H1 (cell line): ENCODE measurements at regions not wholly inside any gene's neighbourhood (a gene's known extent, or its start where the extent isn't known, plus 50 kb on each side); places are given as distances from the start of the nearest gene placed in this dataset.
A peak's percentile ranks its signal among the peaks of the same experiment; 100 is the strongest.

ENCODE experiments used
- CTCF ChIA-PET: fragments of 300-600 bp; sonication (Branson Sonifier 250); formaldehyde crosslinking; loops from one replicate; lab custom pipeline; 2021; ENCODE audit not compliant: partially characterized antibody; lab: Charles Lee
- POLR2A ChIA-PET: fragments of 300-600 bp; sonication (Branson Sonifier 250); formaldehyde crosslinking; loops from one replicate; lab custom pipeline; 2021; ENCODE audit warnings: inconsistent platforms; ENCODE audit not compliant: partially characterized antibody; lab: Charles Lee
- DNase-seq, 2 experiments: peaks; one replicate each; pipeline versions ENCODE4 v3.0.0 to v3.0.0-alpha.2; 2010 to 2022; ENCODE audit warnings: low spot score in 2 of 2, low read depth in 1 of 2, mixed read lengths in 1 of 2
- FAIRE-seq: peaks from 2 replicates; lab custom pipeline; 2011; peaks lifted over from hg19 to GRCh38; lab: Jason Lieb, UNC
- H2AFZ ChIP-seq: 2 replicates; pipeline ENCODE4 v1.8.1; 2012; ENCODE audit warnings: low read length, inconsistent platforms
- H2AK5ac ChIP-seq: 2 replicates; pipeline ENCODE4 v1.6.1; 2013; ENCODE audit warnings: low read depth, low read length
- H2BK120ac ChIP-seq: replicated peaks from 2 replicates; pipeline ENCODE3; 2013; ENCODE audit warnings: low read depth, low read length, inconsistent platforms
- H2BK12ac ChIP-seq: 2 replicates; pipeline ENCODE4 v1.6.1; 2013; ENCODE audit warnings: low read depth, low read length
- H2BK15ac ChIP-seq: 2 replicates; pipeline ENCODE4 v1.6.1; 2013; ENCODE audit warnings: low read length
- H2BK20ac ChIP-seq: 2 replicates; pipeline ENCODE4 v1.6.1; 2013; ENCODE audit warnings: low read length
- H2BK5ac ChIP-seq: 2 replicates; pipeline ENCODE4 v1.6.1; 2013; ENCODE audit warnings: low read depth, low read length
- H3K14ac ChIP-seq: 2 replicates; pipeline ENCODE4 v1.6.1; 2013; ENCODE audit warnings: inconsistent platforms; ENCODE audit not compliant: insufficient read length
- H3K18ac ChIP-seq: 2 replicates; pipeline ENCODE4 v1.6.1; 2013; ENCODE audit warnings: low read length; ENCODE audit errors: extremely low read depth
- H3K23ac ChIP-seq: 2 replicates; pipeline ENCODE4 v1.6.1; 2013; ENCODE audit warnings: inconsistent platforms; ENCODE audit not compliant: insufficient read length
- H3K23me2 ChIP-seq: 2 replicates; pipeline ENCODE4 v1.6.1; 2013; ENCODE audit warnings: low read depth, low read length
- H3K27ac ChIP-seq: 2 replicates; pipeline ENCODE4 v1.6.1; 2011; ENCODE audit warnings: low read depth, low read length, inconsistent platforms
- H3K27me3 ChIP-seq, 4 experiments: replicated peaks in 1 of 4; 1 replicate in 1 of 4; 2 replicates in 3 of 4; pipeline versions ENCODE4 v1.6.1 to v1.8.1; 2011 to 2013; ENCODE audit warnings: low read length in 3 of 4, mild to moderate bottlenecking in 3 of 4, inconsistent platforms in 2 of 4, mixed read lengths in 2 of 4, moderate library complexity in 1 of 4; ENCODE audit not compliant: control insufficient read depth in 3 of 4, insufficient read depth in 3 of 4; ENCODE audit errors: extremely low read depth in 1 of 4
- H3K36me3 ChIP-seq, 4 experiments: 2 replicates each; pipeline versions ENCODE4 v1.6.1 to v1.8.1; 2011 to 2013; ENCODE audit warnings: mild to moderate bottlenecking in 4 of 4, low read length in 3 of 4, moderate library complexity in 2 of 4, control low read depth in 1 of 4, inconsistent platforms in 1 of 4; ENCODE audit not compliant: insufficient read depth in 4 of 4, control insufficient read depth in 2 of 4
- H3K4ac ChIP-seq: replicated peaks from 2 replicates; pipeline ENCODE3; 2013; ENCODE audit warnings: low read length, low read depth, mixed read lengths, inconsistent platforms; ENCODE audit not compliant: insufficient read length
- H3K4me1 ChIP-seq, 4 experiments: replicated peaks in 1 of 4; 1 replicate in 1 of 4; 2 replicates in 3 of 4; pipeline versions ENCODE4 v1.6.1 to v1.8.1; 2011 to 2013; ENCODE audit warnings: low read length in 3 of 4, inconsistent platforms in 2 of 4, mixed read lengths in 1 of 4; ENCODE audit not compliant: insufficient read depth in 4 of 4, control insufficient read depth in 3 of 4
- H3K4me2 ChIP-seq, 2 experiments: 2 replicates each; pipeline versions ENCODE4 v1.6.1 to v1.8.1; 2011 to 2013; ENCODE audit warnings: low read depth in 2 of 2, low read length in 2 of 2, control low read depth in 1 of 2, inconsistent platforms in 1 of 2, mild to moderate bottlenecking in 1 of 2; ENCODE audit not compliant: insufficient read depth in 1 of 2
- H3K4me3 ChIP-seq, 4 experiments: fragments of 200-600, 300-600 bp in 1 of 4; sonication (generic), shearing (Covaris generic), sonication (Bioruptor Twin) in 1 of 4; 2 replicates each; pipeline versions ENCODE4 v1.5.1 to v1.8.1; 2011 to 2016; ENCODE audit warnings: low read length in 4 of 4, low read depth in 3 of 4, control low read depth in 2 of 4, inconsistent platforms in 2 of 4, mild to moderate bottlenecking in 2 of 4, mixed read lengths in 1 of 4, moderate library complexity in 1 of 4; ENCODE audit not compliant: insufficient read depth in 2 of 4; ENCODE audit errors: extremely low read depth in 1 of 4
- H3K56ac ChIP-seq: replicated peaks from 2 replicates; pipeline ENCODE3; 2013; ENCODE audit warnings: low read depth, mild to moderate bottlenecking, mixed read lengths, low read length, inconsistent platforms; ENCODE audit not compliant: insufficient read length
- H3K79me1 ChIP-seq: 2 replicates; pipeline ENCODE4 v1.6.1; 2013; ENCODE audit warnings: low read depth, low read length, control low read depth
- H3K79me2 ChIP-seq, 2 experiments: 2 replicates each; pipeline versions ENCODE4 v1.6.1 to v1.8.1; 2012 to 2013; ENCODE audit warnings: low read length in 2 of 2, mild to moderate bottlenecking in 2 of 2, inconsistent platforms in 1 of 2; ENCODE audit not compliant: insufficient read depth in 2 of 2, control insufficient read depth in 1 of 2
- H3K9ac ChIP-seq, 4 experiments: replicated peaks in 1 of 4; 1 replicate in 1 of 4; 2 replicates in 3 of 4; pipeline versions ENCODE4 v1.6.1 to v1.8.1; 2011 to 2013; ENCODE audit warnings: low read depth in 3 of 4, low read length in 3 of 4, control low read depth in 2 of 4, mild to moderate bottlenecking in 2 of 4, moderate library complexity in 2 of 4, inconsistent platforms in 1 of 4; ENCODE audit errors: extremely low read depth in 1 of 4
- H3K9me3 ChIP-seq, 2 experiments: 2 replicates each; pipeline versions ENCODE4 v1.6.1 to v1.8.1; 2012 to 2013; ENCODE audit warnings: mild to moderate bottlenecking in 2 of 2, moderate library complexity in 2 of 2, control low read depth in 1 of 2, inconsistent platforms in 1 of 2, low read depth in 1 of 2, low read length in 1 of 2, mixed read lengths in 1 of 2; ENCODE audit not compliant: insufficient read depth in 2 of 2
- H4K20me1 ChIP-seq, 2 experiments: replicated peaks in 1 of 2; 2 replicates each; pipeline versions ENCODE3 to v1.8.1; 2011 to 2013; ENCODE audit warnings: inconsistent platforms in 2 of 2, low read length in 2 of 2, mild to moderate bottlenecking in 1 of 2; ENCODE audit not compliant: insufficient read depth in 2 of 2, control insufficient read depth in 1 of 2
- H4K5ac ChIP-seq: 2 replicates; pipeline ENCODE4 v1.6.1; 2013; ENCODE audit warnings: low read length, low read depth, mixed read lengths, inconsistent platforms; ENCODE audit not compliant: insufficient read length
- H4K8ac ChIP-seq: 2 replicates; pipeline ENCODE4 v1.8.0; 2013; ENCODE audit warnings: mild to moderate bottlenecking, moderate library complexity, low read length, inconsistent platforms; ENCODE audit not compliant: insufficient read depth; ENCODE audit errors: extremely low read depth
- H4K91ac ChIP-seq: replicated peaks from 2 replicates; pipeline ENCODE3; 2013; ENCODE audit warnings: low read length, mixed read lengths, inconsistent platforms; ENCODE audit not compliant: insufficient read length
- CTBP2 ChIP-seq: IDR thresholded peaks from 2 replicates; pipeline ENCODE4 v1.7.0; 2011; ENCODE audit warnings: borderline replicate concordance, mild to moderate bottlenecking, moderate library complexity, mixed read lengths, low read length; ENCODE audit not compliant: insufficient read depth, insufficient read length
- HDAC6 ChIP-seq: IDR thresholded peaks from one replicate; pipeline ENCODE4 v1.7.1; 2012; ENCODE audit warnings: low read depth, mild to moderate bottlenecking, inconsistent platforms, low read length, moderate library complexity
- RAD21 ChIP-seq, 2 experiments: IDR thresholded peaks in 1 of 2; conservative IDR thresholded peaks in 1 of 2; 2 replicates each; pipeline ENCODE4 v1.6.1; 2011; ENCODE audit warnings: low read depth in 2 of 2, low read length in 2 of 2, improper control_type of control experiment in 1 of 2, inconsistent platforms in 1 of 2, mild to moderate bottlenecking in 1 of 2, moderate library complexity in 1 of 2
- SP2 ChIP-seq: IDR thresholded peaks from 2 replicates; pipeline ENCODE4 v1.6.1; 2012; ENCODE audit warnings: mild to moderate bottlenecking, low read length, inconsistent platforms
- ZNF274 ChIP-seq: IDR thresholded peaks from 2 replicates; pipeline ENCODE4 v1.7.0; 2012; ENCODE audit warnings: low read length, borderline replicate concordance; ENCODE audit errors: extremely low read depth
- WGBS, 2 experiments: shearing (Covaris generic) in 1 of 2; methylation state at CpG; one replicate each; pipeline versions ENCODE4 v1.1.6 to v1.1.7; 2013 to 2015; ENCODE audit warnings: low lambda C conversion rate in 2 of 2, mixed read lengths in 2 of 2, inconsistent platforms in 1 of 2, low coverage in 1 of 2, missing lambda C conversion rate in 1 of 2; ENCODE audit not compliant: insufficient replicate concordance in 2 of 2, insufficient coverage in 1 of 2, insufficient read length in 1 of 2; ENCODE audit errors: extremely low coverage in 1 of 2, missing lambda C conversion rate in 1 of 2; 5-methylcytosine and 5-hydroxymethylcytosine counted together
- TF ChIP-seq, protein P1 (sequence below), 3 experiments: IDR thresholded peaks; 1 replicate in 2 of 3; 2 replicates in 1 of 3; pipeline versions ENCODE4 v1.5.1 to v1.6.1; 2011; ENCODE audit warnings: low read length in 3 of 3, mild to moderate bottlenecking in 3 of 3, inconsistent platforms in 2 of 3, low read depth in 1 of 3, moderate library complexity in 1 of 3; ENCODE audit not compliant: insufficient read depth in 1 of 3; ENCODE audit errors: control extremely low read depth in 1 of 3

DNA sequence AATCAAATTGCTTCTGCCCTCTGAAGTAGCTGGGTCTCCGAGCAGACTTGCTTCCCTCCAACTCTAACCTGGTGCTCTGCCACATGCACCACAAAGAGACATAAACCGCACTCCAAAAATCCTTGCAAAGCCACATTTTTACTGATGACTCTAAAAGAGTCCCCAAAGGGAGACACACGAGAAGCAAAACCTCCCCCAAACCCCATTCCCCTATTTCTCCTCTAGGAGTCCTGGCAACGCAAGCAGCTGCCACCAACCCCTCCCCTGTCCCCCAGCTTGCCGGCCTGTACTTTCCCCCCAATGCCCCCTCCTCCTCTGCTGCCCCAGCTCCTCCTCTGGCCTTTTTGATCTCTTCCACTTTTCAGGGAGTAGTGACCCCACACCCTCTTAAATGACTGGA lies 180.1 kb upstream of the ARID1B start:
- WGBS, 2 experiments = 93% methylated on average over 3 of the region's 5 CpGs; no CpG with 5 or more reads in 1 of the 2 experiments

More for the DNA sequence above, 180.1 kb upstream of the ARID1B start:
- H3K4me2 ChIP-seq = no peak overlapping the region
- H2AK5ac ChIP-seq = no peak overlapping the region
- H2BK20ac ChIP-seq = no peak overlapping the region
- H3K56ac ChIP-seq = no peak overlapping the region
- H3K79me1 ChIP-seq = no peaks in the 10 kb centered on the region
- H4K8ac ChIP-seq = no peak overlapping the region
- H3K27ac ChIP-seq = no peak overlapping the region
- H2AFZ ChIP-seq = no peak overlapping the region
- no peaks in the 10 kb centered on the region for H3K36me3 ChIP-seq
- no peaks in the 10 kb centered on the region for H4K20me1 ChIP-seq
- H3K79me2 ChIP-seq = no peaks in the 10 kb centered on the region
- no peaks in the 10 kb centered on the region for H3K9me3 ChIP-seq
- H3K4me1 ChIP-seq = peaks cover 0 to 3% (median 0%) of the 10 kb centered on the region in 4 experiments; a peak in 1 of 7 replicates
- H3K23me2 ChIP-seq = no peaks in the 10 kb centered on the region
- POLR2A ChIA-PET = no interaction called here
- H2BK12ac ChIP-seq = no peak overlapping the region
- H3K4ac ChIP-seq = no peak overlapping the region
- no peak for FAIRE-seq
- TF ChIP-seq HDAC6 (no peak), ZNF274 (no peak), RAD21 (IDR thresholded peaks at IDR 0.05 in 1 of 2, conservative IDR thresholded peaks at IDR 0.05 in 1 of 2; ENCODE audit: low read depth in 2 of 2, low read length in 2 of 2) (no peak), CTBP2 (no peak), SP2 (no peak)
- TF ChIP-seq, protein P1, sequence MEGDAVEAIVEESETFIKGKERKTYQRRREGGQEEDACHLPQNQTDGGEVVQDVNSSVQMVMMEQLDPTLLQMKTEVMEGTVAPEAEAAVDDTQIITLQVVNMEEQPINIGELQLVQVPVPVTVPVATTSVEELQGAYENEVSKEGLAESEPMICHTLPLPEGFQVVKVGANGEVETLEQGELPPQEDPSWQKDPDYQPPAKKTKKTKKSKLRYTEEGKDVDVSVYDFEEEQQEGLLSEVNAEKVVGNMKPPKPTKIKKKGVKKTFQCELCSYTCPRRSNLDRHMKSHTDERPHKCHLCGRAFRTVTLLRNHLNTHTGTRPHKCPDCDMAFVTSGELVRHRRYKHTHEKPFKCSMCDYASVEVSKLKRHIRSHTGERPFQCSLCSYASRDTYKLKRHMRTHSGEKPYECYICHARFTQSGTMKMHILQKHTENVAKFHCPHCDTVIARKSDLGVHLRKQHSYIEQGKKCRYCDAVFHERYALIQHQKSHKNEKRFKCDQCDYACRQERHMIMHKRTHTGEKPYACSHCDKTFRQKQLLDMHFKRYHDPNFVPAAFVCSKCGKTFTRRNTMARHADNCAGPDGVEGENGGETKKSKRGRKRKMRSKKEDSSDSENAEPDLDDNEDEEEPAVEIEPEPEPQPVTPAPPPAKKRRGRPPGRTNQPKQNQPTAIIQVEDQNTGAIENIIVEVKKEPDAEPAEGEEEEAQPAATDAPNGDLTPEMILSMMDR (IDR thresholded peaks at IDR 0.05; ENCODE audit: control extremely low read depth in 1 of 3, insufficient read depth in 1 of 3, low read depth in 1 of 3, low read length in 3 of 3) = peak in 1 of 3 experiments; percentile 1; a peak in 1 of 4 replicates
- TF ChIP-seq, all 59 proteins: peak for 1
- Histone ChIP-seq H2BK15ac (no peak overlapping the region), H4K5ac (no peak overlapping the region), H3K18ac (no peak overlapping the region), H3K14ac (no peak overlapping the region), H4K91ac (no peak overlapping the region), H2BK5ac (no peak overlapping the region), H2BK120ac (no peak overlapping the region), H3K27me3 (no peaks in the 10 kb centered on the region), H3K9ac (no peak overlapping the region), H3K23ac (no peak overlapping the region), H3K4me3 (no peak overlapping the region)
- CTCF ChIA-PET = no interaction called here
- no peak for DNase-seq
